ENCODE measurements at regions not wholly inside any gene's neighbourhood (a gene's known extent, or its start where the extent isn't known, plus 50 kb on each side); places are given as distances from the start of the nearest gene placed in this dataset.

- no peak for TF ChIP-seq CTCF (IDR thresholded peaks at IDR 0.05; ENCODE audit: poor library complexity, severe bottlenecking)
- TF ChIP-seq TAF1 (IDR thresholded peaks at IDR 0.05; ENCODE audit: low read depth) = no peak
- TF ChIP-seq EZH2 (IDR thresholded peaks at IDR 0.05; ENCODE audit: borderline replicate concordance, insufficient read depth, low read length, poor library complexity, severe bottlenecking) = no peak
- TF ChIP-seq POLR2AphosphoS5 (IDR thresholded peaks at IDR 0.05) = no peak
- no peak for TF ChIP-seq SMC3 (conservative IDR thresholded peaks at IDR 0.05; ENCODE audit: poor library complexity)
These were observed 175.2 kb upstream of the ZPLD1 start for GRCh38 chr3:102259663-102260062.
